ENCODE measurements at regions not wholly inside any gene's neighbourhood (a gene's known extent, or its start where the extent isn't known, plus 50 kb on each side); places are given as distances from the start of the nearest gene placed in this dataset.
A peak's percentile ranks its signal among the peaks of the same experiment; 100 is the strongest.

GRCh38 chr1:22385537-22385936 is 66.1 kb upstream of the ZBTB40 start:
- Histone ChIP-seq H3K36me3 (ENCODE audit: control insufficient read depth in 1 of 2, insufficient read depth in 2 of 2, low read length in 2 of 2) (no peaks in the 10 kb centered on the region), H3K14ac (ENCODE audit: low read length) (no peak overlapping the region), H4K91ac (ENCODE audit: low read depth, low read length) (no peak overlapping the region), H3K4me3 (ENCODE audit: low read depth, low read length) (no peak overlapping the region), H2AK5ac (ENCODE audit: low read length) (no peak overlapping the region), H3K9me3 (ENCODE audit: insufficient read depth, low read depth, low read length) (no peaks in the 10 kb centered on the region), H3K79me1 (ENCODE audit: low read length) (peaks cover 17% of the 10 kb centered on the region), H3K27me3 (ENCODE audit: insufficient read depth, low read length) (no peaks in the 10 kb centered on the region), H4K8ac (ENCODE audit: low read depth, low read length) (no peak overlapping the region), H3K79me2 (ENCODE audit: control insufficient read depth, insufficient read depth, low read length, poor library complexity) (no peaks in the 10 kb centered on the region), H3K18ac (ENCODE audit: low read length) (no peak overlapping the region), H3K23ac (ENCODE audit: low read length) (no peak overlapping the region), H3K27ac (ENCODE audit: low read depth, low read length) (no peak overlapping the region), H3K4me2 (ENCODE audit: low read length) (no peak overlapping the region), H3K4ac (ENCODE audit: low read depth, low read length) (no peak overlapping the region), H2BK120ac (ENCODE audit: insufficient read depth, low read length, poor library complexity) (no peak overlapping the region), H3K4me1 (ENCODE audit: control insufficient read depth in 1 of 2, insufficient read depth in 2 of 2, low read length in 2 of 2) (peaks cover 13 to 23% of the 10 kb centered on the region in 2 experiments), H4K12ac (ENCODE audit: low read depth, low read length) (no peak overlapping the region), H2BK5ac (ENCODE audit: low read depth, low read length, poor library complexity) (no peak overlapping the region), H2AFZ (ENCODE audit: insufficient read depth, low read length, poor library complexity) (no peak overlapping the region), H3K9ac (ENCODE audit: low read length) (no peak overlapping the region), H2BK12ac (ENCODE audit: low read length) (no peak overlapping the region)
- no peak for DNase-seq
- WGBS (ENCODE audit: extremely low coverage, insufficient coverage, insufficient read length) = no CpG with 5 or more reads among the region's 4 CpGs

GRCh38 chr1:22386774-22387173 is 64.9 kb upstream of the ZBTB40 start:
- Histone ChIP-seq H3K9me3 (ENCODE audit: insufficient read depth, low read depth, low read length) (no peaks in the 10 kb centered on the region), H2BK120ac (ENCODE audit: insufficient read depth, low read length, poor library complexity) (no peak overlapping the region), H4K8ac (ENCODE audit: low read depth, low read length) (no peak overlapping the region), H2BK5ac (ENCODE audit: low read depth, low read length, poor library complexity) (no peak overlapping the region), H4K12ac (ENCODE audit: low read depth, low read length) (no peak overlapping the region), H3K27ac (ENCODE audit: low read depth, low read length) (no peak overlapping the region), H3K4me2 (ENCODE audit: low read length) (no peak overlapping the region), H3K9ac (ENCODE audit: low read length) (no peak overlapping the region), H3K4me3 (ENCODE audit: low read depth, low read length) (no peak overlapping the region), H3K79me1 (ENCODE audit: low read length) (peaks cover 17% of the 10 kb centered on the region), H3K23ac (ENCODE audit: low read length) (no peak overlapping the region), H3K14ac (ENCODE audit: low read length) (no peak overlapping the region), H3K18ac (ENCODE audit: low read length) (no peak overlapping the region), H3K4ac (ENCODE audit: low read depth, low read length) (no peak overlapping the region), H2BK12ac (ENCODE audit: low read length) (no peak overlapping the region), H2AFZ (ENCODE audit: insufficient read depth, low read length, poor library complexity) (no peak overlapping the region), H3K27me3 (ENCODE audit: insufficient read depth, low read length) (no peaks in the 10 kb centered on the region), H2AK5ac (ENCODE audit: low read length) (no peak overlapping the region), H3K79me2 (ENCODE audit: control insufficient read depth, insufficient read depth, low read length, poor library complexity) (no peaks in the 10 kb centered on the region), H3K36me3 (ENCODE audit: control insufficient read depth in 1 of 2, insufficient read depth in 2 of 2, low read length in 2 of 2) (no peaks in the 10 kb centered on the region), H3K4me1 (ENCODE audit: control insufficient read depth in 1 of 2, insufficient read depth in 2 of 2, low read length in 2 of 2) (peaks cover 12 to 21% of the 10 kb centered on the region in 2 experiments), H4K91ac (ENCODE audit: low read depth, low read length) (no peak overlapping the region)
- peak in 1 of 2 donors; percentile 60 for DNase-seq
- WGBS (ENCODE audit: extremely low coverage, insufficient coverage, insufficient read length) = no CpG with 5 or more reads among the region's 3 CpGs

GRCh38 chr1:22387919-22388580 is 63.6 kb upstream of the ZBTB40 start:
- DNase-seq = no peak
- Histone ChIP-seq H3K9me3 (ENCODE audit: insufficient read depth, low read depth, low read length) (no peaks in the 10 kb centered on the region), H3K4me2 (ENCODE audit: low read length) (peak overlapping the region; percentile 15), H3K79me2 (ENCODE audit: control insufficient read depth, insufficient read depth, low read length, poor library complexity) (no peaks in the 10 kb centered on the region), H3K27me3 (ENCODE audit: insufficient read depth, low read length) (no peaks in the 10 kb centered on the region), H3K23ac (ENCODE audit: low read length) (no peak overlapping the region), H4K12ac (ENCODE audit: low read depth, low read length) (no peak overlapping the region), H2AFZ (ENCODE audit: insufficient read depth, low read length, poor library complexity) (no peak overlapping the region), H2AK5ac (ENCODE audit: low read length) (no peak overlapping the region), H2BK120ac (ENCODE audit: insufficient read depth, low read length, poor library complexity) (peak overlapping the region; percentile 9), H3K4me1 (ENCODE audit: control insufficient read depth in 1 of 2, insufficient read depth in 2 of 2, low read length in 2 of 2) (peaks cover 12 to 21% of the 10 kb centered on the region in 2 experiments), H3K14ac (ENCODE audit: low read length) (peak overlapping the region; percentile 3), H2BK5ac (ENCODE audit: low read depth, low read length, poor library complexity) (no peak overlapping the region), H3K4ac (ENCODE audit: low read depth, low read length) (no peak overlapping the region), H3K4me3 (ENCODE audit: low read depth, low read length) (no peak overlapping the region), H3K79me1 (ENCODE audit: low read length) (peaks cover 17% of the 10 kb centered on the region), H4K91ac (ENCODE audit: low read depth, low read length) (peak overlapping the region; percentile 30), H3K27ac (ENCODE audit: low read depth, low read length) (peak overlapping the region; percentile 67), H4K8ac (ENCODE audit: low read depth, low read length) (no peak overlapping the region), H3K36me3 (ENCODE audit: control insufficient read depth in 1 of 2, insufficient read depth in 2 of 2, low read length in 2 of 2) (no peaks in the 10 kb centered on the region), H3K18ac (ENCODE audit: low read length) (no peak overlapping the region), H2BK12ac (ENCODE audit: low read length) (no peak overlapping the region), H3K9ac (ENCODE audit: low read length) (no peak overlapping the region)
- no CpG with 5 or more reads among the region's 13 CpGs for WGBS (ENCODE audit: extremely low coverage, insufficient coverage, insufficient read length)

GRCh38 chr1:22388671-22389450 is 62.8 kb upstream of the ZBTB40 start:
- H3K9ac ChIP-seq (ENCODE audit: low read length) = no peak overlapping the region
- no peak overlapping the region for H2AK5ac ChIP-seq (ENCODE audit: low read length)
- no peak overlapping the region for H3K23ac ChIP-seq (ENCODE audit: low read length)
- peak overlapping the region; percentile 12 for H4K8ac ChIP-seq (ENCODE audit: low read depth, low read length)
- peak overlapping the region; percentile 77 for H2BK5ac ChIP-seq (ENCODE audit: low read depth, low read length, poor library complexity)
- H2AFZ ChIP-seq (ENCODE audit: insufficient read depth, low read length, poor library complexity) = no peak overlapping the region
- H4K91ac ChIP-seq (ENCODE audit: low read depth, low read length) = peak overlapping the region; percentile 17
- peak overlapping the region; percentile 67 for H3K27ac ChIP-seq (ENCODE audit: low read depth, low read length)
- no peaks in the 10 kb centered on the region for H3K27me3 ChIP-seq (ENCODE audit: insufficient read depth, low read length)
- H3K14ac ChIP-seq (ENCODE audit: low read length) = peak overlapping the region; percentile 34
- H3K36me3 ChIP-seq (ENCODE audit: control insufficient read depth in 1 of 2, insufficient read depth in 2 of 2, low read length in 2 of 2) = no peaks in the 10 kb centered on the region
- peak overlapping the region; percentile 15 for H3K4me2 ChIP-seq (ENCODE audit: low read length)
- peak overlapping the region; percentile 12 for H3K18ac ChIP-seq (ENCODE audit: low read length)
- peaks cover 12 to 15% of the 10 kb centered on the region in 2 experiments for H3K4me1 ChIP-seq (ENCODE audit: control insufficient read depth in 1 of 2, insufficient read depth in 2 of 2, low read length in 2 of 2)
- peaks cover 17% of the 10 kb centered on the region for H3K79me1 ChIP-seq (ENCODE audit: low read length)
- H4K12ac ChIP-seq (ENCODE audit: low read depth, low read length) = no peak overlapping the region
- no peak overlapping the region for H3K4me3 ChIP-seq (ENCODE audit: low read depth, low read length)
- peak overlapping the region; percentile 88 for H2BK120ac ChIP-seq (ENCODE audit: insufficient read depth, low read length, poor library complexity)
- no peaks in the 10 kb centered on the region for H3K9me3 ChIP-seq (ENCODE audit: insufficient read depth, low read depth, low read length)
- no peaks in the 10 kb centered on the region for H3K79me2 ChIP-seq (ENCODE audit: control insufficient read depth, insufficient read depth, low read length, poor library complexity)
- no CpG with 5 or more reads among the region's 19 CpGs for WGBS (ENCODE audit: extremely low coverage, insufficient coverage, insufficient read length)
- peak overlapping the region; percentile 0 for H2BK12ac ChIP-seq (ENCODE audit: low read length)
- no peak overlapping the region for H3K4ac ChIP-seq (ENCODE audit: low read depth, low read length)
- peak; percentile 97 to 99 for DNase-seq
